SU-DHL-6 (cell line): ENCODE measurements at regions not wholly inside any gene's neighbourhood (a gene's known extent, or its start where the extent isn't known, plus 50 kb on each side); places are given as distances from the start of the nearest gene placed in this dataset.

ENCODE experiments used
- H2AFZ ChIP-seq: fragments of 200-600 bp; sonication (generic); 2 replicates; pipeline ENCODE4 v1.6.1; 2014; ENCODE audit warnings: low read depth, mild to moderate bottlenecking, moderate library complexity, mixed read lengths, antibody characterized with exemption, low read length; ENCODE audit not compliant: severe bottlenecking
- H3F3A ChIP-seq: fragments of 200-600 bp; shearing (Covaris generic); 2 replicates; pipeline ENCODE4 v1.6.0; 2016; ENCODE audit warnings: antibody characterized with exemption, mild to moderate bottlenecking; ENCODE audit not compliant: insufficient read depth
- H3K27ac ChIP-seq: fragments of 200-600 bp; sonication (generic); 2 replicates; pipeline ENCODE4 v1.5.1; 2016; ENCODE audit warnings: low read depth, mild to moderate bottlenecking, low read length, moderate library complexity, mixed read lengths
- H3K27me3 ChIP-seq: fragments of 200-600 bp; sonication (generic), shearing (Covaris generic); 2 replicates; pipeline ENCODE4 v1.6.0; 2014; ENCODE audit warnings: mild to moderate bottlenecking, low read length
- H3K36me3 ChIP-seq: fragments of 200-600 bp; sonication (generic); 2 replicates; pipeline ENCODE4 v1.6.1; 2014; ENCODE audit warnings: mild to moderate bottlenecking, low read length, mixed read lengths
- H3K4me2 ChIP-seq: fragments of 300-600, 200-600 bp; shearing (Covaris generic), sonication (generic); 2 replicates; pipeline ENCODE4 v1.6.0; 2014; ENCODE audit warnings: low read length, low read depth, mild to moderate bottlenecking; ENCODE audit not compliant: poor library complexity, severe bottlenecking
- H3K4me3 ChIP-seq: fragments of 200-600 bp; sonication (generic); 2 replicates; pipeline ENCODE4 v1.5.1; 2014; ENCODE audit warnings: antibody characterized with exemption, low read length, mild to moderate bottlenecking, mixed read lengths; ENCODE audit not compliant: insufficient read depth, poor library complexity, severe bottlenecking
- H3K79me2 ChIP-seq: fragments of 200-600 bp; sonication (generic); 2 replicates; pipeline ENCODE4 v1.6.1; 2014; ENCODE audit warnings: mild to moderate bottlenecking, low read length, moderate library complexity; ENCODE audit not compliant: insufficient read depth
- H3K9ac ChIP-seq: fragments of 200-600 bp; sonication (generic); 2 replicates; pipeline ENCODE4 v1.7.0; 2014; ENCODE audit warnings: mild to moderate bottlenecking, low read length
- H3K9me2 ChIP-seq: fragments of 200-600 bp; sonication (generic); replicated peaks from 2 replicates; pipeline ENCODE4 v1.6.1; 2014; ENCODE audit warnings: low read length; ENCODE audit not compliant: insufficient read depth
- H3K9me3 ChIP-seq: fragments of 200-600 bp; sonication (generic); 2 replicates; pipeline ENCODE4 v1.6.1; 2014; ENCODE audit warnings: low read length, mixed read lengths; ENCODE audit not compliant: insufficient read depth
- H4K20me1 ChIP-seq: fragments of 200-600 bp; sonication (generic); 2 replicates; pipeline ENCODE4 v1.6.1; 2014; ENCODE audit warnings: low read depth, mild to moderate bottlenecking, antibody characterized with exemption, low read length, moderate library complexity, mixed read lengths
- CTCF ChIP-seq: fragments of 200-600 bp; sonication (generic); IDR thresholded peaks from one replicate; pipeline ENCODE4 v1.5.1; 2017; ENCODE audit warnings: antibody characterized with exemption, mild to moderate bottlenecking, low read length, moderate library complexity; ENCODE audit not compliant: insufficient read depth, poor library complexity, severe bottlenecking
- EZH2phosphoT487 ChIP-seq: fragments of 200-600 bp; sonication (generic), shearing (Covaris generic); conservative IDR thresholded peaks from 2 replicates; pipeline ENCODE4 v1.6.1; 2018; ENCODE audit warnings: mild to moderate bottlenecking, antibody characterized with exemption, low read length, moderate library complexity, mixed read lengths

GRCh38 chr4:114091546-114091945 is 112.1 kb upstream of the ARSJ start:
- H3F3A ChIP-seq = no peaks in the 10 kb centered on the region
- no peaks in the 10 kb centered on the region for H3K9me2 ChIP-seq
- no peak overlapping the region for H2AFZ ChIP-seq
- no peaks in the 10 kb centered on the region for H3K79me2 ChIP-seq
- H3K36me3 ChIP-seq = no peaks in the 10 kb centered on the region
- H3K4me3 ChIP-seq = no peak overlapping the region
- H3K27ac ChIP-seq = no peak overlapping the region
- no peaks in the 10 kb centered on the region for H3K9me3 ChIP-seq
- H4K20me1 ChIP-seq = no peaks in the 10 kb centered on the region
- no peaks in the 10 kb centered on the region for H3K27me3 ChIP-seq
- H3K9ac ChIP-seq = no peak overlapping the region
- TF ChIP-seq EZH2phosphoT487 (no peak), CTCF (no peak)
- no peak overlapping the region for H3K4me2 ChIP-seq

- no peaks in the 10 kb centered on the region for H3K9me3 ChIP-seq
- no peak overlapping the region for H2AFZ ChIP-seq
- no peaks in the 10 kb centered on the region for H3K9me2 ChIP-seq
- H4K20me1 ChIP-seq = no peaks in the 10 kb centered on the region
- no peak overlapping the region for H3K9ac ChIP-seq
- no peaks in the 10 kb centered on the region for H3K36me3 ChIP-seq
- H3K4me3 ChIP-seq = no peak overlapping the region
- TF ChIP-seq CTCF (no peak), EZH2phosphoT487 (no peak)
- H3K79me2 ChIP-seq = no peaks in the 10 kb centered on the region
- no peaks in the 10 kb centered on the region for H3F3A ChIP-seq
- H3K27ac ChIP-seq = no peak overlapping the region
- no peak overlapping the region for H3K4me2 ChIP-seq
- H3K27me3 ChIP-seq = no peaks in the 10 kb centered on the region
Observed at GRCh38 chr4:114093221-114093715, 113.8 kb upstream of the ARSJ start.

GRCh38 chr4:114100288-114101031 is 121.0 kb upstream of the ARSJ start:
- Histone ChIP-seq H3K27me3 (no peaks in the 10 kb centered on the region), H3K4me3 (no peak overlapping the region), H3F3A (no peaks in the 10 kb centered on the region), H3K79me2 (no peaks in the 10 kb centered on the region), H3K27ac (no peak overlapping the region), H3K9ac (no peak overlapping the region), H3K4me2 (no peak overlapping the region), H2AFZ (no peak overlapping the region), H4K20me1 (no peaks in the 10 kb centered on the region), H3K36me3 (no peaks in the 10 kb centered on the region), H3K9me3 (no peaks in the 10 kb centered on the region), H3K9me2 (no peaks in the 10 kb centered on the region)
- no peak for TF ChIP-seq EZH2phosphoT487
- TF ChIP-seq CTCF = no peak
